GM19395 (cell line): ENCODE measurements at regions not wholly inside any gene's neighbourhood (a gene's known extent, or its start where the extent isn't known, plus 50 kb on each side); places are given as distances from the start of the nearest gene placed in this dataset.

ENCODE experiments used
- ATAC-seq: cut with Tn5 transposase; IDR thresholded peaks from one replicate; pipeline ENCODE4 v1.9.1; 2021; ENCODE audit warnings: mild to moderate bottlenecking, moderate library complexity; ENCODE audit not compliant: unreplicated experiment

DNA sequence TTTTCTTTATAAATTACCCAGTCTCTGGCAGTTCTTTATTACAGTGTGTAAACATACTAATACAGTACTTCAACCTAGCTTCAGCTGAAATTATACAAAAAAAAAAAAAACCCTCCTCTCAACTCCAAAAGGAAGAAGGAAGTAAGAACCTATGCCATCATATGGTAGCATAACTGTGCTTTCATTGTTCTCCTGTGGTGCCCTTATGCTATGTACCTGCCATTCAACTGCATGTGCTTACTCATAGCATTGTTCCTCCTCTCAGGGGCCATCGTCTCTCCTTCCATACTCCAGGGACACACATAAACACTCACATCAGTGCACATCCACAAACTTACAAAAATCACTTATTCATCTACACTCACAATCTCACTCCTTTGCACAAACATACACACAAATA, 470.1 kb upstream of the HS3ST1 start:
- no peak for ATAC-seq

GRCh38 chr4:11895766-11896165, 467.1 kb upstream of the HS3ST1 start:
- no peak for ATAC-seq

DNA sequence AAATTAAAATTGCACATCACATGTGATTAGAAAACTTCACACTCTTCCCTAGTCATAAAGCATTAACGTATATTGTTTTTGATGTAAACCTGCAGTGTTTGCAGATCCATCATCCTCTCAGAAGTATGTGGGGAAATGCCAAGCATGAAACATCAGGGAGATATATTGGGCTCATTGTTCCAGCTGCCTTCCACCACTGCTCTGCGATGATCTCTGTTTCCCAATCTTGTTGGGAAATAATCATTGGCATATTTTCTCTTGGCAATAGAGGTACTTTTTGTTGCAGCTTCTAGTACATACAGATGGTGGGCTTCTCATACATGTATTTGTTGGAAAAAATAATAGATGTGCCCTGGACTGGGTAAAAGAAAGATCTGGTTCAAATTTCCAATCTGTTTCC, 466.3 kb upstream of the HS3ST1 start:
- no peak for ATAC-seq

DNA sequence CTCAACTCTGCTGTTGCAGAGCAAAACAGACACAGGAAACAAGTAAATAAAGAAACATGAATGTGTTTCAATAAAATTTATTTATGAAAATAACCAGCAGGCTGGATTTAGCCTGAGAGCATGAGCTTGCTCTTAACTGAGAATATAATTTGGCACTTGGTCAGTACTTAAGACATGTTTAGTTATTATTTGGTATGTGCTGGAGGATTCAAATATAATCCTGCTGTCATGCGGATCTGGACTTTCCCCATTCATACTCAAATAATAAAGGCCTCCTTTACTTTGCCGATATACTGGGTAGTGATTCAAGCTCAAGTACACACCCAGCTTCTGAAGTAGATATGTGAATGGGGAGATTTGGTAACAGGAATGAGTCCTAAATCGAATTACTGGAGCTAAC, 465.5 kb upstream of the HS3ST1 start:
- no peak for ATAC-seq

- ATAC-seq, result no peak
Measured at GRCh38 chr4:11889099-11889498, 460.4 kb upstream of the HS3ST1 start.

- no peak for ATAC-seq
Measured at GRCh38 chr4:11881947-11882346, 453.3 kb upstream of the HS3ST1 start.

DNA sequence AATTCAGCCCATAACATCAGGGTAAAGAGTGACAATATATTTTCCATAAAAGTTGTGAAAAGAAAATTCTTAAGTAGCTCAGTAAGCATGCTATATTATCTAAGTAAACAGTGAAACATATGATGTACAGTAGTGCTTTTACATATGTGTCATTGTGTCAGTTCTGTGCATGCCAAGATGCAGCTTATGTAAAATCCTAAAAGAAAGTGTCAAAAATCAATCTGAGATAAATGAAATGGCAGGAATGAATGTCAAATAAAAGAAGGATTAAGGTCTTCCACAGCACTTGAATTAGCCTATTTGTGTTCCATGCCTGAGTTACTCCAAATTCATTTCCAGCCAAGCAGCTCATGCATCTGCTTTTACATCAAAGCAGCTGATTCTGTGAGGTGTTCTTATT, 452.7 kb upstream of the HS3ST1 start:
- ATAC-seq, result no peak

GRCh38 chr4:11878241-11878640, 449.5 kb upstream of the HS3ST1 start:
- no peak for ATAC-seq

GRCh38 chr4:11876104-11876503, 447.4 kb upstream of the HS3ST1 start:
- ATAC-seq, result no peak

DNA sequence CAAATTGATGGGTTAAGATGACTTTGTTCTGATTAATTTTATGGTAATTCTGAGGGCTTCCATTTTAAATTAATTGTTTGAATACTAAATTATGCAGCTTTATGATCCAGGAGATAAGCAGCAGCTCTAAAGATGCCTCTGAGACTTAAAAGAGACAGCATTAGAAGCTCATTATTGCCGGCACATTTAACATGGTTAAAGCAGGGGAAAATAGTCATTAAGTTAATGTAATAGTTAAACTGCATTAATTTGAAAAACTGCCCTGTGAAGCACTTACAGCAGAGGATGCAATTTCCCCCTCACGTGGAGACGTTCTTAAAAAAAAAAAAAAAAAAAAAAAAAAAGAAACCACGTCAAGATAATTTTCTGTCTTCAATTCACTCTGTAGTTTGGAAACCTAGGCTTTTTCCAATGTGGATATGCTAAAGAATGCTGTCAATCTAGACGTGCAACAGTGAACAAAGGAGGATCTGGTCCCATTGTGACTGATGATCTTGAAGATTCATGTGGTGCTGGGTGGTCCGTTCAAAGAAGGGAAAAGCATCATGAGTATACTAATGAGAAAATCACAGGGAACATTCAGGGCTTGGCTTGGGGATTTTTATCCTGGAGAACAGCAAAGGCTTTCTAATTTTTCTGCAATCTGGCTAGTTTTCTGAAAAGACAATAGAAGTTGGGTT, 440.6 kb upstream of the HS3ST1 start:
- ATAC-seq, result no peak

GRCh38 chr4:11866391-11866790, 437.7 kb upstream of the HS3ST1 start:
- no peak for ATAC-seq

DNA sequence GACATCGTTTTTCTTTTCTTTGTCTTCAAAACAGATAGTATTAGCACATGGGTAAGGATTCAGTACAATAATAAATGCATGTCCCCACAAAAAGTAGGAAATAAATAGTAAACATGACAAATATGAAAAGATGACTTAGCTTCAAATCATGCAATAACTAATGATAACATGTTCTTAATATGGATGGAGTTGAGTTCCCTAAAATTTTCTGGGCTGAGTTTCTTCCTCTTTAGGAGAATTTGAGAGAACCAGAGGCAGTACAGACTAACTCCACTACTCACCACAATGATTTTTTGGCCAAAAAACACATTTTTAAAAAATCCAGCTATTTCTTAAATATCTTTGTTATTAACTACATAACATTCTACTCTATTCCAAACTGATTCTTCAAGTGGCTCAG, 432.3 kb upstream of the HS3ST1 start:
- ATAC-seq, result no peak

- ATAC-seq, result no peak
Measured at GRCh38 chr4:11857881-11858280, 429.2 kb upstream of the HS3ST1 start.

GRCh38 chr4:11847167-11847566, 418.5 kb upstream of the HS3ST1 start:
- ATAC-seq, result no peak

- no peak for ATAC-seq
Measured at GRCh38 chr4:11843927-11844326, 415.2 kb upstream of the HS3ST1 start.

GRCh38 chr4:11843340-11843739, 414.6 kb upstream of the HS3ST1 start:
- ATAC-seq, result no peak

GRCh38 chr4:11842620-11843263, 414.0 kb upstream of the HS3ST1 start:
- no peak for ATAC-seq

DNA sequence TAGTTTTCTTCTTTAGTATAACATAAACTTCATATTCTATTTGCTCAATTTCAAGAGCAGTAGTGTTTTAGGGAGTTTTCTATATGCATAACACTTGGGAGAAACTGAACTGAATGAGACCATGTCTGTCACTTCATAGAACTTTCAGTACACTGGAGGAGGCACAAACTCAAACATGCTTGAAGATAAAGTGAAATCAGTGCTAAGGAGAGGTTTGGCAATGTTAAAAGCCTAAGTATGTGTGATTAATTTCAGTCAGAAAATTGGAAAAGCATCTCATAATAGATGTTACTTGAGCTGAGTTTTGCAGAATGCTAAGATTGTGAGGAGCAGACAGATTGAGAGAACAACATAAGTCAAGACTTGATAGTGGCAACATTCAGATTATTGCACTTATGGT, 411.2 kb upstream of the HS3ST1 start:
- ATAC-seq, result no peak

DNA sequence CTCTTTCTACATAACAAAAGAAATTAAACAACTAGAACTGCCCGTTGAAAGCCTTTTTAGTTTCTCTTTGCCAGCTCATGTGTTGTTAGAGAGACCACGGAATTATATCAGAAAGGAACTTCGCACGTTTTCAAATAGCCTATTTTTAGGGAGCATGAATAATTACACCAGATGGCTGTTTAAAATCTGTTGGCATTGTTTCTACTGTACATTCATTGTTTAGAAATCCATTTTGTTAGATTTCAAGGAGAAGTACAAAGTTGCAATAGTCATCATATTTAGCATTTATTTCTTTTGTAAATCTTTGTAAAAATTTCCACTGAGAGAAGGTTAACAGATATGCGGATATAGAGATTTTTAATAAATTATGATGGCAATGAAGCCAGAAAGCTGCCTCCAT, 403.0 kb upstream of the HS3ST1 start:
- no peak for ATAC-seq

DNA sequence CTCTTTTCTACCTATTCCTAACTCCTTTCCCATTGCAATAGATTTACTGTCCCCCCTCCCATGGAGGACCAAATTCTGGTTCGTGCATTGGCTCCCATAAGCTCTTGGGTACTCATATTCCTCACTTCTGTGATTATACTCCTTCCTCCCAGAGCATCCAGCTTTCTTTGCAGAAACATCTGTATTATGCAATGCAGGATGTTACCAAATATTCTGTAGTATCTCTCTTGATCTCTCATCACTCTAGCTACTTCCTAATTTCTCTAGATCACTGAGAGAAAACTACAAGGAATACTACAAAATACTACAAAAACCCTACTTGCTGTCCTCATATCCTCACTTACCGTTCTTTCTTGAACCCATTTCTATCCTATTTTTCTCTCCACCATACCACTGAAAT, 395.9 kb upstream of the HS3ST1 start:
- no peak for ATAC-seq

DNA sequence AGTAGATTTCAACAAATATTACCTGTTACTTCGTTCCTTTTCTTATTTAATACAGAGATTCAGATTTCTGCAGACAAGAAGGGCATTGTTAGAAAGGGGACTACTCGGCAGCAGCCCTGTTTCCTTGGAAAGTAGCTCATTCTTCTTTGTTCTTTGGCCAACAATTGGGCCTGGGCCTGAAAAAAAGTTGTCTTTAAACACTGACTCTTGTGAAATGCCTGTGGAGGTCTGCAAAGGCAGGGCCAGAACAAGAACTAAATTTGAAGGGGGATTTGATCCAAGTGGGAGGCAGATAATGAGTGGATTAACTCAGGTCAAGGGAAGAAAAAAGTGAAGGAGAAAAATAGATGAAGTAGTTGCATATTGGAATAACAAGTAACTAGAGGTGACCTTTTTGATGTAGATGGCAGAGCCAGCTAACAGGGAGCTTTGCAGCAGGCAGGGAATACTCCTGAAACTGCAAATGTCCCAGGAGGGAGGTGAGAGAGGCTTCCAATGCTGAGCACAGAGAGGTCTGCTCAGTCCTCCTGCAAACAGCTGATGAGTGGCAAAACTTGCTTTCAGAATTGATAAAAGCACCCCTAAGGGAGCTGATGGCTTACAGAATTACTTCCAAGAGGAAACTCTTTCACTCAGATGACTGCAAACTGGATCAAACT, 393.2 kb upstream of the HS3ST1 start:
- ATAC-seq, result no peak

DNA sequence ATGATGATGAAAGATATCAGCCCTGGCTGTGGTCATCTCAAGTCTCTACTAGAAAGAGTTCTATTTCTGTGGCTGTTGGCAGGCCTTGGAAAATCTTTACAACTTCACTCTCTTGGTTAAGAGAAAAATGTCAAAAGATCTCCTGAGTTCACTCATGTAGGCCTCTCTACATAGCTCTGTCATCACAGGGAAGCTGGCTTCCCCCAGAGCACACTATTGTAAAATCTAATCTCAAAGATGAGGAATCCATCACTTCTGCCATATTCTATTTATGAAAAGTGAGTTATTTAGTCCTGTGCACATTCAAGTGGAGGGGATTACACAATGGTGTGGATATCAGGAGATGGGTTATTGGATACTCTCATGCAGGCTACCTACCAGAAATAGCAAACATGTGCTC, 388.4 kb upstream of the HS3ST1 start:
- no peak for ATAC-seq
